GM23338 (cell line): ENCODE measurements at regions not wholly inside any gene's neighbourhood (a gene's known extent, or its start where the extent isn't known, plus 50 kb on each side); places are given as distances from the start of the nearest gene placed in this dataset.

ENCODE experiments used
- ATAC-seq: fragments of 200-7000 bp; cut with Tn5 transposase; 3 replicates; pipeline ENCODE4 v1.9.1; 2020
- DNase-seq: peaks from one replicate; pipeline ENCODE4 v3.0.0-alpha.2; 2015; ENCODE audit warnings: low spot score
- H2AFZ ChIP-seq: fragments of 200-600 bp; sonication (generic); 2 replicates; pipeline ENCODE4 v1.8.0; 2016; ENCODE audit warnings: antibody characterized with exemption, mild to moderate bottlenecking, moderate library complexity
- H3F3A ChIP-seq: fragments of 200-600 bp; sonication (generic); replicated peaks from 2 replicates; pipeline ENCODE4 v1.8.0; 2017; ENCODE audit warnings: antibody characterized with exemption, mixed run types, low read depth
- H3K27ac ChIP-seq: fragments of 200-600 bp; sonication (generic); 2 replicates; pipeline ENCODE4 v1.6.1; 2016; ENCODE audit warnings: low read depth
- H3K27me3 ChIP-seq: fragments of 200-600 bp; sonication (generic); 2 replicates; pipeline ENCODE4 v1.8.0; 2016; ENCODE audit warnings: mild to moderate bottlenecking, mixed run types, moderate library complexity; ENCODE audit not compliant: insufficient read depth
- H3K36me3 ChIP-seq: fragments of 200-600 bp; sonication (generic); 2 replicates; pipeline ENCODE4 v1.8.0; 2016; ENCODE audit warnings: mild to moderate bottlenecking; ENCODE audit not compliant: insufficient read depth
- H3K4me1 ChIP-seq: fragments of 200-600 bp; sonication (generic); 2 replicates; pipeline ENCODE4 v1.8.0; 2016; ENCODE audit warnings: mild to moderate bottlenecking, moderate library complexity; ENCODE audit not compliant: insufficient read depth
- H3K4me2 ChIP-seq: fragments of 200-600 bp; sonication (generic); 2 replicates; pipeline ENCODE4 v1.7.1; 2017; ENCODE audit warnings: mixed run types
- H3K4me3 ChIP-seq: fragments of 200-600 bp; sonication (generic); 2 replicates; pipeline ENCODE4 v1.6.1; 2016; ENCODE audit warnings: mixed run types
- H3K79me2 ChIP-seq: fragments of 200-600 bp; sonication (generic); replicated peaks from 2 replicates; pipeline ENCODE4 v1.8.0; 2017; ENCODE audit warnings: mild to moderate bottlenecking; ENCODE audit not compliant: insufficient read depth
- H3K9me2 ChIP-seq: fragments of 200-600 bp; sonication (generic); 2 replicates; pipeline ENCODE4 v1.8.0; 2017; ENCODE audit not compliant: insufficient read depth
- H4K20me1 ChIP-seq: fragments of 200-600 bp; sonication (generic); replicated peaks from 2 replicates; pipeline ENCODE4 v1.8.0; 2017; ENCODE audit warnings: mild to moderate bottlenecking; ENCODE audit not compliant: insufficient read depth
- H3K27ac Mint-ChIP-seq: 2 replicates; pipeline ENCODE4 v1.8.0; 2020; ENCODE audit warnings: inconsistent platforms, mild to moderate bottlenecking, moderate library complexity, mixed read lengths
- H3K27me3 Mint-ChIP-seq: 3 replicates; pipeline ENCODE4 v1.8.0; 2022; ENCODE audit warnings: low read depth, mild to moderate bottlenecking, moderate library complexity, mixed read lengths, inconsistent platforms; ENCODE audit not compliant: insufficient read depth, poor library complexity
- H3K36me3 Mint-ChIP-seq: 3 replicates; pipeline ENCODE4 v1.8.0; 2021; ENCODE audit warnings: low read depth, mild to moderate bottlenecking, inconsistent platforms, moderate library complexity, mixed read lengths
- H3K4me1 Mint-ChIP-seq: 3 replicates; pipeline ENCODE4 v1.8.0; 2020; ENCODE audit warnings: mild to moderate bottlenecking, inconsistent platforms, mixed read lengths
- H3K4me3 Mint-ChIP-seq: 3 replicates; pipeline ENCODE4 v1.8.0; 2021; ENCODE audit warnings: moderate library complexity, mild to moderate bottlenecking, inconsistent platforms, mixed read lengths
- H3K9me3 Mint-ChIP-seq: 3 replicates; pipeline ENCODE4 v1.8.0; 2020; ENCODE audit warnings: moderate library complexity, mild to moderate bottlenecking, inconsistent platforms, mixed read lengths
- CREB1 ChIP-seq: fragments of 250-450 bp; sonication (Bioruptor Pico); IDR thresholded peaks from 2 replicates; pipeline ENCODE4 v1.5.0; 2020; ENCODE audit warnings: low read depth, mild to moderate bottlenecking, moderate library complexity
- EZH2 ChIP-seq: fragments of 200-600 bp; sonication (generic); IDR thresholded peaks from one replicate; pipeline ENCODE4 v1.8.0; 2017; ENCODE audit warnings: antibody characterized with exemption, mild to moderate bottlenecking, low read depth; ENCODE audit not compliant: unreplicated experiment
- EZH2phosphoT487 ChIP-seq: fragments of 200-600 bp; sonication (generic); IDR thresholded peaks from one replicate; pipeline ENCODE4 v1.8.1; 2018; ENCODE audit warnings: antibody characterized with exemption; ENCODE audit not compliant: unreplicated experiment
- JUNB ChIP-seq: IDR thresholded peaks from one replicate; pipeline ENCODE4 v1.6.1; 2016; ENCODE audit warnings: antibody characterized with exemption; ENCODE audit not compliant: unreplicated experiment
- NANOG ChIP-seq: IDR thresholded peaks from 2 replicates; pipeline ENCODE4 v1.6.1; 2016; ENCODE audit warnings: antibody characterized with exemption, borderline replicate concordance
- POLR2AphosphoS5 ChIP-seq: IDR thresholded peaks from 2 replicates; pipeline ENCODE4 v1.6.1; 2016; ENCODE audit warnings: antibody characterized with exemption, low read depth
- STAT1 ChIP-seq: IDR thresholded peaks from one replicate; pipeline ENCODE4 v1.6.1; 2016; ENCODE audit warnings: antibody characterized with exemption; ENCODE audit not compliant: unreplicated experiment
- ZNF114 ChIP-seq: fragments of 250-450 bp; sonication (Bioruptor Pico); IDR thresholded peaks from 2 replicates; pipeline ENCODE4 v1.5.0; 2020; ENCODE audit warnings: mild to moderate bottlenecking, moderate library complexity
- ZNF331 ChIP-seq: fragments of 250-450 bp; sonication (Bioruptor Pico); IDR thresholded peaks from 2 replicates; pipeline ENCODE4 v1.5.0; 2020; ENCODE audit warnings: low read depth, mild to moderate bottlenecking, moderate library complexity
- TF ChIP-seq, protein P1 (sequence below), 2 experiments: fragments of 200-600 bp in 1 of 2; sonication (generic) in 1 of 2; conservative IDR thresholded peaks; 2 replicates each; pipeline versions ENCODE4 v1.5.1 to v1.6.1; 2016 to 2017; ENCODE audit warnings: antibody characterized with exemption in 2 of 2, low read depth in 2 of 2, mild to moderate bottlenecking in 2 of 2, moderate library complexity in 1 of 2
- TF ChIP-seq, protein P2 (sequence below): fragments of 250-450 bp; sonication (Bioruptor Pico); IDR thresholded peaks from 2 replicates; pipeline ENCODE4 v1.5.0; 2020; ENCODE audit warnings: mild to moderate bottlenecking, moderate library complexity
- TF ChIP-seq, protein P3 (sequence below): IDR thresholded peaks from 2 replicates; pipeline ENCODE4 v1.6.1; 2016; ENCODE audit warnings: antibody characterized with exemption
- TF ChIP-seq, protein P4 (sequence below): IDR thresholded peaks from one replicate; pipeline ENCODE4 v1.6.1; 2018; ENCODE audit warnings: antibody characterized with exemption; ENCODE audit not compliant: unreplicated experiment

DNA sequence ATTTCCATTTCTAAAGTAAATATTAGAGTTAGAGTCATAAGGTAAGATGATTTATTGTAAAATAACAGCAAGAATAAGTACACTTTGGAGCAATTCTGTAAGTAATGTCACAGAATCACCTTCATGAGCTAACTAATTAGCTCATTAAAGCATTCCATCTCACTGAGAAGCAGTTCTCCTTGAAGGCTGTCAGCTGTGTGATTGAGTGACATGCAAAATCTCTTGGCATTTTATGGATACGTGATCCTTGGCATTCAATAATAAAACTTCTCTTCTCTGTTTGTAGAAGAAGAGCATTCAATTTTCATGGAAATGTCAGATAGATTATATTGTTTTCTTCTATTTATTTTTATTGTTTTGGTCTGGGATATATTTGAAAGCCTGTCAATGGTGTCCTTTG is 1389.3 kb downstream of the GATA3 start:
- no peak for DNase-seq
- no peaks in the 10 kb centered on the region for H3K27me3 ChIP-seq
- TF ChIP-seq, protein P1, sequence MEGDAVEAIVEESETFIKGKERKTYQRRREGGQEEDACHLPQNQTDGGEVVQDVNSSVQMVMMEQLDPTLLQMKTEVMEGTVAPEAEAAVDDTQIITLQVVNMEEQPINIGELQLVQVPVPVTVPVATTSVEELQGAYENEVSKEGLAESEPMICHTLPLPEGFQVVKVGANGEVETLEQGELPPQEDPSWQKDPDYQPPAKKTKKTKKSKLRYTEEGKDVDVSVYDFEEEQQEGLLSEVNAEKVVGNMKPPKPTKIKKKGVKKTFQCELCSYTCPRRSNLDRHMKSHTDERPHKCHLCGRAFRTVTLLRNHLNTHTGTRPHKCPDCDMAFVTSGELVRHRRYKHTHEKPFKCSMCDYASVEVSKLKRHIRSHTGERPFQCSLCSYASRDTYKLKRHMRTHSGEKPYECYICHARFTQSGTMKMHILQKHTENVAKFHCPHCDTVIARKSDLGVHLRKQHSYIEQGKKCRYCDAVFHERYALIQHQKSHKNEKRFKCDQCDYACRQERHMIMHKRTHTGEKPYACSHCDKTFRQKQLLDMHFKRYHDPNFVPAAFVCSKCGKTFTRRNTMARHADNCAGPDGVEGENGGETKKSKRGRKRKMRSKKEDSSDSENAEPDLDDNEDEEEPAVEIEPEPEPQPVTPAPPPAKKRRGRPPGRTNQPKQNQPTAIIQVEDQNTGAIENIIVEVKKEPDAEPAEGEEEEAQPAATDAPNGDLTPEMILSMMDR (conservative IDR thresholded peaks at IDR 0.05; ENCODE audit: low read depth in 2 of 2) = no peak
- no peak for TF ChIP-seq CREB1 (CRISPR knock-in tag)
- TF ChIP-seq ZNF114 (CRISPR knock-in tag) = no peak
- TF ChIP-seq STAT1 = no peak
- no peak for TF ChIP-seq JUNB
- TF ChIP-seq, protein P2, sequence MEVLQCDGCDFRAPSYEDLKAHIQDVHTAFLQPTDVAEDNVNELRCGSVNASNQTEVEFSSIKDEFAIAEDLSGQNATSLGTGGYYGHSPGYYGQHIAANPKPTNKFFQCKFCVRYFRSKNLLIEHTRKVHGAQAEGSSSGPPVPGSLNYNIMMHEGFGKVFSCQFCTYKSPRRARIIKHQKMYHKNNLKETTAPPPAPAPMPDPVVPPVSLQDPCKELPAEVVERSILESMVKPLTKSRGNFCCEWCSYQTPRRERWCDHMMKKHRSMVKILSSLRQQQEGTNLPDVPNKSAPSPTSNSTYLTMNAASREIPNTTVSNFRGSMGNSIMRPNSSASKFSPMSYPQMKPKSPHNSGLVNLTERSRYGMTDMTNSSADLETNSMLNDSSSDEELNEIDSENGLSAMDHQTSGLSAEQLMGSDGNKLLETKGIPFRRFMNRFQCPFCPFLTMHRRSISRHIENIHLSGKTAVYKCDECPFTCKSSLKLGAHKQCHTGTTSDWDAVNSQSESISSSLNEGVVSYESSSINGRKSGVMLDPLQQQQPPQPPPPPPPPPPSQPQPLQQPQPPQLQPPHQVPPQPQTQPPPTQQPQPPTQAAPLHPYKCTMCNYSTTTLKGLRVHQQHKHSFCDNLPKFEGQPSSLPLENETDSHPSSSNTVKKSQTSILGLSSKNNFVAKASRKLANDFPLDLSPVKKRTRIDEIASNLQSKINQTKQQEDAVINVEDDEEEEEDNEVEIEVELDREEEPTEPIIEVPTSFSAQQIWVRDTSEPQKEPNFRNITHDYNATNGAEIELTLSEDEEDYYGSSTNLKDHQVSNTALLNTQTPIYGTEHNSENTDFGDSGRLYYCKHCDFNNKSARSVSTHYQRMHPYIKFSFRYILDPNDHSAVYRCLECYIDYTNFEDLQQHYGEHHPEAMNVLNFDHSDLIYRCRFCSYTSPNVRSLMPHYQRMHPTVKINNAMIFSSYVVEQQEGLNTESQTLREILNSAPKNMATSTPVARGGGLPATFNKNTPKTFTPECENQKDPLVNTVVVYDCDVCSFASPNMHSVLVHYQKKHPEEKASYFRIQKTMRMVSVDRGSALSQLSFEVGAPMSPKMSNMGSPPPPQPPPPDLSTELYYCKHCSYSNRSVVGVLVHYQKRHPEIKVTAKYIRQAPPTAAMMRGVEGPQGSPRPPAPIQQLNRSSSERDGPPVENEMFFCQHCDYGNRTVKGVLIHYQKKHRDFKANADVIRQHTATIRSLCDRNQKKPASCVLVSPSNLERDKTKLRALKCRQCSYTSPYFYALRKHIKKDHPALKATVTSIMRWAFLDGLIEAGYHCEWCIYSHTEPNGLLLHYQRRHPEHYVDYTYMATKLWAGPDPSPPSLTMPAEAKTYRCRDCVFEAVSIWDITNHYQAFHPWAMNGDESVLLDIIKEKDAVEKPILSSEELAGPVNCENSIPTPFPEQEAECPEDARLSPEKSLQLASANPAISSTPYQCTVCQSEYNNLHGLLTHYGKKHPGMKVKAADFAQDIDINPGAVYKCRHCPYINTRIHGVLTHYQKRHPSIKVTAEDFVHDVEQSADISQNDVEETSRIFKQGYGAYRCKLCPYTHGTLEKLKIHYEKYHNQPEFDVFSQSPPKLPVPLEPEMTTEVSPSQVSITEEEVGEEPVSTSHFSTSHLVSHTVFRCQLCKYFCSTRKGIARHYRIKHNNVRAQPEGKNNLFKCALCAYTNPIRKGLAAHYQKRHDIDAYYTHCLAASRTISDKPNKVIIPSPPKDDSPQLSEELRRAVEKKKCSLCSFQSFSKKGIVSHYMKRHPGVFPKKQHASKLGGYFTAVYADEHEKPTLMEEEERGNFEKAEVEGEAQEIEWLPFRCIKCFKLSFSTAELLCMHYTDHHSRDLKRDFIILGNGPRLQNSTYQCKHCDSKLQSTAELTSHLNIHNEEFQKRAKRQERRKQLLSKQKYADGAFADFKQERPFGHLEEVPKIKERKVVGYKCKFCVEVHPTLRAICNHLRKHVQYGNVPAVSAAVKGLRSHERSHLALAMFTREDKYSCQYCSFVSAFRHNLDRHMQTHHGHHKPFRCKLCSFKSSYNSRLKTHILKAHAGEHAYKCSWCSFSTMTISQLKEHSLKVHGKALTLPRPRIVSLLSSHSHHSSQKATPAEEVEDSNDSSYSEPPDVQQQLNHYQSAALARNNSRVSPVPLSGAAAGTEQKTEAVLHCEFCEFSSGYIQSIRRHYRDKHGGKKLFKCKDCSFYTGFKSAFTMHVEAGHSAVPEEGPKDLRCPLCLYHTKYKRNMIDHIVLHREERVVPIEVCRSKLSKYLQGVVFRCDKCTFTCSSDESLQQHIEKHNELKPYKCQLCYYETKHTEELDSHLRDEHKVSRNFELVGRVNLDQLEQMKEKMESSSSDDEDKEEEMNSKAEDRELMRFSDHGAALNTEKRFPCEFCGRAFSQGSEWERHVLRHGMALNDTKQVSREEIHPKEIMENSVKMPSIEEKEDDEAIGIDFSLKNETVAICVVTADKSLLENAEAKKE = no peak
- TF ChIP-seq NANOG = no peak
- TF ChIP-seq, protein P3, sequence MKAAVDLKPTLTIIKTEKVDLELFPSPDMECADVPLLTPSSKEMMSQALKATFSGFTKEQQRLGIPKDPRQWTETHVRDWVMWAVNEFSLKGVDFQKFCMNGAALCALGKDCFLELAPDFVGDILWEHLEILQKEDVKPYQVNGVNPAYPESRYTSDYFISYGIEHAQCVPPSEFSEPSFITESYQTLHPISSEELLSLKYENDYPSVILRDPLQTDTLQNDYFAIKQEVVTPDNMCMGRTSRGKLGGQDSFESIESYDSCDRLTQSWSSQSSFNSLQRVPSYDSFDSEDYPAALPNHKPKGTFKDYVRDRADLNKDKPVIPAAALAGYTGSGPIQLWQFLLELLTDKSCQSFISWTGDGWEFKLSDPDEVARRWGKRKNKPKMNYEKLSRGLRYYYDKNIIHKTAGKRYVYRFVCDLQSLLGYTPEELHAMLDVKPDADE = no peak
- TF ChIP-seq, protein P4, sequence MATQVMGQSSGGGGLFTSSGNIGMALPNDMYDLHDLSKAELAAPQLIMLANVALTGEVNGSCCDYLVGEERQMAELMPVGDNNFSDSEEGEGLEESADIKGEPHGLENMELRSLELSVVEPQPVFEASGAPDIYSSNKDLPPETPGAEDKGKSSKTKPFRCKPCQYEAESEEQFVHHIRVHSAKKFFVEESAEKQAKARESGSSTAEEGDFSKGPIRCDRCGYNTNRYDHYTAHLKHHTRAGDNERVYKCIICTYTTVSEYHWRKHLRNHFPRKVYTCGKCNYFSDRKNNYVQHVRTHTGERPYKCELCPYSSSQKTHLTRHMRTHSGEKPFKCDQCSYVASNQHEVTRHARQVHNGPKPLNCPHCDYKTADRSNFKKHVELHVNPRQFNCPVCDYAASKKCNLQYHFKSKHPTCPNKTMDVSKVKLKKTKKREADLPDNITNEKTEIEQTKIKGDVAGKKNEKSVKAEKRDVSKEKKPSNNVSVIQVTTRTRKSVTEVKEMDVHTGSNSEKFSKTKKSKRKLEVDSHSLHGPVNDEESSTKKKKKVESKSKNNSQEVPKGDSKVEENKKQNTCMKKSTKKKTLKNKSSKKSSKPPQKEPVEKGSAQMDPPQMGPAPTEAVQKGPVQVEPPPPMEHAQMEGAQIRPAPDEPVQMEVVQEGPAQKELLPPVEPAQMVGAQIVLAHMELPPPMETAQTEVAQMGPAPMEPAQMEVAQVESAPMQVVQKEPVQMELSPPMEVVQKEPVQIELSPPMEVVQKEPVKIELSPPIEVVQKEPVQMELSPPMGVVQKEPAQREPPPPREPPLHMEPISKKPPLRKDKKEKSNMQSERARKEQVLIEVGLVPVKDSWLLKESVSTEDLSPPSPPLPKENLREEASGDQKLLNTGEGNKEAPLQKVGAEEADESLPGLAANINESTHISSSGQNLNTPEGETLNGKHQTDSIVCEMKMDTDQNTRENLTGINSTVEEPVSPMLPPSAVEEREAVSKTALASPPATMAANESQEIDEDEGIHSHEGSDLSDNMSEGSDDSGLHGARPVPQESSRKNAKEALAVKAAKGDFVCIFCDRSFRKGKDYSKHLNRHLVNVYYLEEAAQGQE = no peak
- no peak for TF ChIP-seq EZH2
- no peak for TF ChIP-seq ZNF331
- TF ChIP-seq EZH2phosphoT487 = no peak
- TF ChIP-seq POLR2AphosphoS5 = no peak
- Mint-ChIP-seq H3K27ac (no peak overlapping the region), H3K4me1 (no peaks in the 10 kb centered on the region), H3K36me3 (no peaks in the 10 kb centered on the region), H3K27me3 (no peaks in the 10 kb centered on the region), H3K9me3 (no peaks in the 10 kb centered on the region), H3K4me3 (no peak overlapping the region)
- no peak overlapping the region for H3K27ac ChIP-seq
- no peak overlapping the region for H3K4me3 ChIP-seq
- peaks cover 3% of the 10 kb centered on the region for H3K9me2 ChIP-seq
- H3K79me2 ChIP-seq = no peaks in the 10 kb centered on the region
- H3K36me3 ChIP-seq = no peaks in the 10 kb centered on the region
- ATAC-seq = no peak
- H3F3A ChIP-seq = no peaks in the 10 kb centered on the region
- H2AFZ ChIP-seq = no peak overlapping the region
- no peaks in the 10 kb centered on the region for H4K20me1 ChIP-seq
- no peaks in the 10 kb centered on the region for H3K4me1 ChIP-seq
- H3K4me2 ChIP-seq = no peak overlapping the region
